KOPT-K1 (cell line): ENCODE measurements at regions not wholly inside any gene's neighbourhood (a gene's known extent, or its start where the extent isn't known, plus 50 kb on each side); places are given as distances from the start of the nearest gene placed in this dataset.

Source experiments
- H3K27ac ChIP-seq: fragments of 200-600 bp; sonication (generic); 2 replicates; pipeline ENCODE4 v1.5.1; 2016; ENCODE audit warnings: antibody characterized with exemption, mild to moderate bottlenecking, low read depth, low read length; ENCODE audit not compliant: poor library complexity, severe bottlenecking
- H3K36me3 ChIP-seq: fragments of 200-600 bp; sonication (generic); 2 replicates; pipeline ENCODE4 v1.5.1; 2017; ENCODE audit warnings: antibody characterized with exemption, mild to moderate bottlenecking, low read length, moderate library complexity; ENCODE audit not compliant: insufficient read depth
- H3K9me3 ChIP-seq: fragments of 200-600 bp; sonication (generic); 2 replicates; pipeline ENCODE4 v1.5.1; 2017; ENCODE audit warnings: antibody characterized with exemption, low read length, mild to moderate bottlenecking; ENCODE audit not compliant: insufficient read depth, poor library complexity, severe bottlenecking

- no peak overlapping the region for H3K27ac ChIP-seq
- no peaks in the 10 kb centered on the region for H3K36me3 ChIP-seq
- no peaks in the 10 kb centered on the region for H3K9me3 ChIP-seq
Measured at GRCh38 chr12:69149270-69149669, 90.1 kb upstream of the CPSF6 start.

GRCh38 chr12:69150083-69150795, 89.1 kb upstream of the CPSF6 start:
- H3K9me3 ChIP-seq = no peaks in the 10 kb centered on the region
- no peaks in the 10 kb centered on the region for H3K36me3 ChIP-seq
- no peak overlapping the region for H3K27ac ChIP-seq

- Histone ChIP-seq H3K9me3 (no peaks in the 10 kb centered on the region), H3K36me3 (no peaks in the 10 kb centered on the region), H3K27ac (no peak overlapping the region)
Measured at GRCh38 chr12:69150796-69151127, 88.6 kb upstream of the CPSF6 start.

GRCh38 chr12:69151254-69151764, 88.1 kb upstream of the CPSF6 start:
- no peak overlapping the region for H3K27ac ChIP-seq
- no peaks in the 10 kb centered on the region for H3K9me3 ChIP-seq
- no peaks in the 10 kb centered on the region for H3K36me3 ChIP-seq

- Histone ChIP-seq H3K27ac (no peak overlapping the region), H3K9me3 (no peaks in the 10 kb centered on the region), H3K36me3 (no peaks in the 10 kb centered on the region)
Measured at GRCh38 chr12:69154585-69155363, 84.6 kb upstream of the CPSF6 start.

GRCh38 chr12:69157023-69157655, 82.2 kb upstream of the CPSF6 start:
- Histone ChIP-seq H3K27ac (no peak overlapping the region), H3K36me3 (no peaks in the 10 kb centered on the region), H3K9me3 (no peaks in the 10 kb centered on the region)

- no peaks in the 10 kb centered on the region for H3K36me3 ChIP-seq
Measured at GRCh38 chr12:69161829-69162228, 77.5 kb upstream of the CPSF6 start.

GRCh38 chr12:69163681-69164362, 75.5 kb upstream of the CPSF6 start:
- Histone ChIP-seq H3K27ac (no peak overlapping the region), H3K36me3 (no peaks in the 10 kb centered on the region), H3K9me3 (no peaks in the 10 kb centered on the region)

More at GRCh38 chr12:69161829-69162228, 77.5 kb upstream of the CPSF6 start:
- Histone ChIP-seq H3K27ac (no peak overlapping the region), H3K9me3 (no peaks in the 10 kb centered on the region)

- H3K27ac ChIP-seq = no peak overlapping the region
Measured at GRCh38 chr12:69167648-69168165, 71.7 kb upstream of the CPSF6 start.

GRCh38 chr12:69168363-69168762, 71.0 kb upstream of the CPSF6 start:
- H3K36me3 ChIP-seq = no peaks in the 10 kb centered on the region
- H3K9me3 ChIP-seq = no peaks in the 10 kb centered on the region
- H3K27ac ChIP-seq = no peak overlapping the region

More at GRCh38 chr12:69167648-69168165, 71.7 kb upstream of the CPSF6 start:
- Histone ChIP-seq H3K9me3 (no peaks in the 10 kb centered on the region), H3K36me3 (no peaks in the 10 kb centered on the region)

- no peaks in the 10 kb centered on the region for H3K9me3 ChIP-seq
- no peaks in the 10 kb centered on the region for H3K36me3 ChIP-seq
- no peak overlapping the region for H3K27ac ChIP-seq
Measured at GRCh38 chr12:69168828-69169227, 70.5 kb upstream of the CPSF6 start.

- H3K9me3 ChIP-seq = no peaks in the 10 kb centered on the region
- H3K27ac ChIP-seq = no peak overlapping the region
- H3K36me3 ChIP-seq = no peaks in the 10 kb centered on the region
Measured at GRCh38 chr12:69170293-69170692, 69.1 kb upstream of the CPSF6 start.

- H3K9me3 ChIP-seq = peaks cover 12% of the 10 kb centered on the region
Measured at GRCh38 chr12:69171881-69172280, 67.5 kb upstream of the CPSF6 start.

GRCh38 chr12:69172491-69172890, 66.9 kb upstream of the CPSF6 start:
- no peaks in the 10 kb centered on the region for H3K36me3 ChIP-seq
- H3K27ac ChIP-seq = no peak overlapping the region
- peaks cover 13% of the 10 kb centered on the region for H3K9me3 ChIP-seq

More at GRCh38 chr12:69171881-69172280, 67.5 kb upstream of the CPSF6 start:
- Histone ChIP-seq H3K27ac (no peak overlapping the region), H3K36me3 (no peaks in the 10 kb centered on the region)

GRCh38 chr12:69173368-69173767, 66.0 kb upstream of the CPSF6 start:
- peaks cover 16% of the 10 kb centered on the region for H3K9me3 ChIP-seq
- no peak overlapping the region for H3K27ac ChIP-seq
- no peaks in the 10 kb centered on the region for H3K36me3 ChIP-seq
